Vagina (tissue), 2 donors: ENCODE measurements at regions not wholly inside any gene's neighbourhood (a gene's known extent, or its start where the extent isn't known, plus 50 kb on each side); places are given as distances from the start of the nearest gene placed in this dataset.

Experiments
- DNase-seq, 2 donors: peaks; one replicate each; pipeline ENCODE4 v3.0.0-alpha.2; 2017; ENCODE audit errors: extremely low spot score in 2 of 2
- H3K27ac ChIP-seq: fragments of 200-600 bp; sonication (generic); one replicate; pipeline ENCODE4 v1.5.1; 2019
- H3K27me3 ChIP-seq: fragments of 200-600 bp; sonication (generic); one replicate; pipeline ENCODE4 v1.5.1; 2019
- H3K36me3 ChIP-seq, 2 donors: fragments of 200-600 bp; sonication (generic); one replicate each; pipeline ENCODE4 v1.5.1; 2017 to 2019
- H3K4me1 ChIP-seq: fragments of 200-600 bp; sonication (generic); one replicate; pipeline ENCODE4 v1.5.1; 2019
- H3K4me3 ChIP-seq, 2 donors: fragments of 200-600 bp; sonication (generic); 1 replicate in 1 of 2; 2 replicates in 1 of 2; pipeline ENCODE4 v1.5.1; 2016 to 2019
- H3K9me3 ChIP-seq: fragments of 200-600 bp; sonication (generic); one replicate; pipeline ENCODE4 v1.5.1; 2019
- CTCF ChIP-seq, 3 experiments: fragments of 450-650 bp in 2 of 3; fragments of 200-600 bp in 1 of 3; sonication (generic) in 1 of 3; IDR thresholded peaks; one replicate each; pipeline ENCODE4 v1.5.1; 2017 to 2019; ENCODE audit warnings: antibody characterized with exemption in 3 of 3, mild to moderate bottlenecking in 2 of 3, moderate library complexity in 2 of 3
- POLR2A ChIP-seq, 2 donors: fragments of 450-650 bp; IDR thresholded peaks; one replicate each; pipeline ENCODE4 v1.6.1; 2017; ENCODE audit warnings: antibody characterized with exemption in 2 of 2, mild to moderate bottlenecking in 2 of 2, moderate library complexity in 2 of 2
- POLR2AphosphoS5 ChIP-seq, 2 donors: sonication (generic); formaldehyde crosslinking; IDR thresholded peaks; one replicate each; pipeline ENCODE4 v1.9.0; 2017; ENCODE audit warnings: antibody characterized with exemption in 2 of 2, mild to moderate bottlenecking in 2 of 2, low read depth in 1 of 2; ENCODE audit not compliant: insufficient read depth in 1 of 2
- intact Hi-C: fragments of 100-400 bp; cut with DNase I; formaldehyde crosslinking; loops from one replicate; pipeline ENCODE4 v1.15.1; 2023

- no peak for DNase-seq
- Histone ChIP-seq H3K9me3 (no peaks in the 10 kb centered on the region), H3K27me3 (no peaks in the 10 kb centered on the region), H3K4me3 (no peak overlapping the region), H3K4me1 (no peaks in the 10 kb centered on the region), H3K27ac (no peak overlapping the region), H3K36me3 (no peaks in the 10 kb centered on the region)
- TF ChIP-seq POLR2A (IDR thresholded peaks at IDR 0.05) = no peak
- TF ChIP-seq CTCF (IDR thresholded peaks at IDR 0.05) = no peak
- no peak for TF ChIP-seq POLR2AphosphoS5 (IDR thresholded peaks at IDR 0.05; ENCODE audit: insufficient read depth in 1 of 2, low read depth in 1 of 2)
- intact Hi-C loops = no loop called here
Observed at GRCh38 chr2:129458006-129458405, 521.5 kb upstream of the RAB6C start.

GRCh38 chr2:129458436-129458835 is 521.0 kb upstream of the RAB6C start:
- H3K4me1 ChIP-seq = no peaks in the 10 kb centered on the region

GRCh38 chr2:129459200-129459876 is 520.1 kb upstream of the RAB6C start:
- peak in 1 of 2 donors; percentile 76 for DNase-seq
- Histone ChIP-seq H3K27me3 (no peaks in the 10 kb centered on the region), H3K4me1 (no peaks in the 10 kb centered on the region), H3K36me3 (no peaks in the 10 kb centered on the region), H3K9me3 (no peaks in the 10 kb centered on the region), H3K27ac (no peak overlapping the region), H3K4me3 (no peak overlapping the region)
- intact Hi-C loops = no loop called here
- TF ChIP-seq POLR2AphosphoS5 (IDR thresholded peaks at IDR 0.05; ENCODE audit: insufficient read depth in 1 of 2, low read depth in 1 of 2) (no peak), CTCF (IDR thresholded peaks at IDR 0.05) (no peak), POLR2A (IDR thresholded peaks at IDR 0.05) (no peak)

More at GRCh38 chr2:129458436-129458835, 521.0 kb upstream of the RAB6C start:
- Histone ChIP-seq H3K4me3 (no peak overlapping the region), H3K36me3 (no peaks in the 10 kb centered on the region), H3K9me3 (no peaks in the 10 kb centered on the region), H3K27me3 (no peaks in the 10 kb centered on the region), H3K27ac (no peak overlapping the region)
- intact Hi-C loops = no loop called here
- TF ChIP-seq POLR2AphosphoS5 (IDR thresholded peaks at IDR 0.05; ENCODE audit: insufficient read depth in 1 of 2, low read depth in 1 of 2) (no peak), POLR2A (IDR thresholded peaks at IDR 0.05) (no peak), CTCF (IDR thresholded peaks at IDR 0.05) (no peak)
- DNase-seq = peak in 1 of 2 donors; percentile 65

GRCh38 chr2:129459881-129460280 is 519.6 kb upstream of the RAB6C start:
- TF ChIP-seq POLR2A (IDR thresholded peaks at IDR 0.05) = no peak
- no peak for TF ChIP-seq CTCF (IDR thresholded peaks at IDR 0.05)
- no peak for TF ChIP-seq POLR2AphosphoS5 (IDR thresholded peaks at IDR 0.05; ENCODE audit: insufficient read depth in 1 of 2, low read depth in 1 of 2)
- Histone ChIP-seq H3K4me3 (no peak overlapping the region), H3K27ac (no peak overlapping the region), H3K36me3 (no peaks in the 10 kb centered on the region), H3K27me3 (no peaks in the 10 kb centered on the region), H3K4me1 (no peaks in the 10 kb centered on the region), H3K9me3 (no peaks in the 10 kb centered on the region)
- intact Hi-C loops = no loop called here
- DNase-seq = peak in 1 of 2 donors; percentile 67
